ENCODE measurements at regions not wholly inside any gene's neighbourhood (a gene's known extent, or its start where the extent isn't known, plus 50 kb on each side); places are given as distances from the start of the nearest gene placed in this dataset.

- intact Hi-C loops (cut with DNase I) = no loop called here
- 60 to 90% (median 79%) methylated on average over 3 of the region's 3 CpGs for WGBS, 4 donors
- TF ChIP-seq CTCF (IDR thresholded peaks at IDR 0.05) (no peak), POLR2A (IDR thresholded peaks at IDR 0.05) (no peak)
- Histone ChIP-seq H3K4me3 (no peak overlapping the region), H3K36me3 (replicated peaks in 1 of 2) (no peaks in the 10 kb centered on the region), H3K9me3 (replicated peaks in 1 of 3) (peaks cover 0 to 4% (median 0%) of the 10 kb centered on the region in 3 donors), H3K27me3 (no peaks in the 10 kb centered on the region), H3K4me1 (replicated peaks in 1 of 2) (no peaks in the 10 kb centered on the region), H3K27ac (no peak overlapping the region)
- no peak for DNase-seq
Observed at GRCh38 chr11:21641869-21642268, 551.0 kb upstream of the ANO5 start.

- intact Hi-C loops (cut with DNase I) = no loop called here
- H3K4me1 ChIP-seq (replicated peaks in 1 of 2) = no peaks in the 10 kb centered on the region
- H3K27me3 ChIP-seq = no peaks in the 10 kb centered on the region
- H3K36me3 ChIP-seq (replicated peaks in 1 of 2) = no peaks in the 10 kb centered on the region
- H3K27ac ChIP-seq = no peak overlapping the region
- WGBS, 4 donors = 51 to 75% (median 54%) methylated on average over 1 of the region's 1 CpG
- no peak for TF ChIP-seq POLR2A (IDR thresholded peaks at IDR 0.05)
- TF ChIP-seq CTCF (IDR thresholded peaks at IDR 0.05) = no peak
- no peak for DNase-seq
- no peaks in the 10 kb centered on the region for H3K9me3 ChIP-seq (replicated peaks in 1 of 3)
- no peak overlapping the region for H3K4me3 ChIP-seq
Observed at GRCh38 chr11:21646351-21646750, 546.5 kb upstream of the ANO5 start.

GRCh38 chr11:21650961-21651360 lies 541.9 kb upstream of the ANO5 start:
- intact Hi-C loops (cut with DNase I) = no loop called here
- 19 to 44% (median 32%) methylated on average over 1 of the region's 1 CpG for WGBS, 4 donors
- Histone ChIP-seq H3K36me3 (replicated peaks in 1 of 2) (no peaks in the 10 kb centered on the region), H3K27me3 (no peaks in the 10 kb centered on the region), H3K9me3 (replicated peaks in 1 of 3) (no peaks in the 10 kb centered on the region), H3K4me1 (replicated peaks in 1 of 2) (no peaks in the 10 kb centered on the region), H3K27ac (no peak overlapping the region), H3K4me3 (no peak overlapping the region)
- no peak for DNase-seq
- TF ChIP-seq CTCF (IDR thresholded peaks at IDR 0.05) (no peak), POLR2A (IDR thresholded peaks at IDR 0.05) (no peak)

GRCh38 chr11:21653951-21654421 lies 538.9 kb upstream of the ANO5 start:
- 42 to 57% (median 50%) methylated on average over 5 of the region's 5 CpGs for WGBS, 4 donors
- Histone ChIP-seq H3K27ac (no peak overlapping the region), H3K36me3 (replicated peaks in 1 of 2) (no peaks in the 10 kb centered on the region), H3K9me3 (replicated peaks in 1 of 3) (no peaks in the 10 kb centered on the region), H3K27me3 (no peaks in the 10 kb centered on the region), H3K4me3 (no peak overlapping the region), H3K4me1 (replicated peaks in 1 of 2) (no peaks in the 10 kb centered on the region)
- TF ChIP-seq POLR2A (IDR thresholded peaks at IDR 0.05) (no peak), CTCF (IDR thresholded peaks at IDR 0.05) (no peak)
- intact Hi-C loops (cut with DNase I) = no loop called here
- DNase-seq = no peak
